ENCODE measurements at regions not wholly inside any gene's neighbourhood (a gene's known extent, or its start where the extent isn't known, plus 50 kb on each side); places are given as distances from the start of the nearest gene placed in this dataset.

- TF ChIP-seq EZH2 (IDR thresholded peaks at IDR 0.05; ENCODE audit: borderline replicate concordance): no peak
- TF ChIP-seq CTCF (IDR thresholded peaks at IDR 0.05; ENCODE audit: poor library complexity): no peak
These were observed 373.6 kb upstream of the DDI1 start for GRCh38 chr11:103662880-103663279.
